ENCODE measurements at regions not wholly inside any gene's neighbourhood (a gene's known extent, or its start where the extent isn't known, plus 50 kb on each side); places are given as distances from the start of the nearest gene placed in this dataset.

- no peak for TF ChIP-seq CTCF (IDR thresholded peaks at IDR 0.05)
- intact Hi-C loops (cut with micrococcal nuclease), result no loop called here
- ATAC-seq (ENCODE audit: low read depth) (no peak), DNase-seq (no peak)
- CTCF ChIA-PET, result no interaction called here
- Mint-ChIP-seq H3K27me3 (peaks cover 9% of the 10 kb centered on the region), H3K27ac (no peak overlapping the region), H3K4me3 (no peak overlapping the region), H3K9me3 (peaks cover 5% of the 10 kb centered on the region), H3K36me3 (ENCODE audit: low read depth) (no peaks in the 10 kb centered on the region), H3K4me1 (no peaks in the 10 kb centered on the region)
- POLR2A ChIA-PET, result no interaction called here
Observed at GRCh38 chr17:73888862-73889261, 244.6 kb upstream of the SDK2 start.

GRCh38 chr17:73889439-73889838, 245.2 kb upstream of the SDK2 start:
- no peaks in the 10 kb centered on the region for H3K4me1 Mint-ChIP-seq
- CTCF ChIA-PET, result no interaction called here

GRCh38 chr17:73890831-73891405, 246.7 kb upstream of the SDK2 start:
- DNase-seq (no peak), ATAC-seq (ENCODE audit: low read depth) (no peak)
- H3K27ac Mint-ChIP-seq, result no peak overlapping the region
- intact Hi-C loops (cut with micrococcal nuclease), result no loop called here
- no peaks in the 10 kb centered on the region for H3K36me3 Mint-ChIP-seq (ENCODE audit: low read depth)
- H3K27me3 Mint-ChIP-seq, result peaks cover 17% of the 10 kb centered on the region
- TF ChIP-seq CTCF (IDR thresholded peaks at IDR 0.05), result no peak
- ChIA-PET POLR2A (interaction anchor here (0.6 kb wide), 1 partner anchor 11 kb away, joined by 3 read pairs; no protein-coding TSS in a partner anchor), CTCF (no interaction called here)
- H3K9me3 Mint-ChIP-seq, result peaks cover 5% of the 10 kb centered on the region
- no peak overlapping the region for H3K4me3 Mint-ChIP-seq
- no peaks in the 10 kb centered on the region for H3K4me1 Mint-ChIP-seq

More at GRCh38 chr17:73889439-73889838, 245.2 kb upstream of the SDK2 start:
- POLR2A ChIA-PET, result no interaction called here
- Mint-ChIP-seq H3K4me3 (no peak overlapping the region), H3K27ac (no peak overlapping the region), H3K9me3 (peaks cover 5% of the 10 kb centered on the region), H3K27me3 (peaks cover 11% of the 10 kb centered on the region), H3K36me3 (ENCODE audit: low read depth) (no peaks in the 10 kb centered on the region)
- DNase-seq, result no peak
- ATAC-seq (ENCODE audit: low read depth), result no peak
- intact Hi-C loops (cut with micrococcal nuclease), result no loop called here
- TF ChIP-seq CTCF (IDR thresholded peaks at IDR 0.05), result no peak

GRCh38 chr17:73895157-73895556, 250.9 kb upstream of the SDK2 start:
- ATAC-seq (ENCODE audit: low read depth) (no peak), DNase-seq (no peak)
- intact Hi-C loops (cut with micrococcal nuclease), result no loop called here
- CTCF ChIA-PET, result no interaction called here
- POLR2A ChIA-PET, result no interaction called here
- no peak overlapping the region for H3K27ac Mint-ChIP-seq
- no peaks in the 10 kb centered on the region for H3K36me3 Mint-ChIP-seq (ENCODE audit: low read depth)
- H3K27me3 Mint-ChIP-seq, result peaks cover 28% of the 10 kb centered on the region
- H3K4me3 Mint-ChIP-seq, result no peak overlapping the region
- no peaks in the 10 kb centered on the region for H3K4me1 Mint-ChIP-seq
- TF ChIP-seq CTCF (IDR thresholded peaks at IDR 0.05), result no peak
- H3K9me3 Mint-ChIP-seq, result peaks cover 5% of the 10 kb centered on the region

- Mint-ChIP-seq H3K4me3 (no peak overlapping the region), H3K4me1 (peaks cover 8% of the 10 kb centered on the region), H3K9me3 (peaks cover 5% of the 10 kb centered on the region), H3K36me3 (ENCODE audit: low read depth) (no peaks in the 10 kb centered on the region), H3K27me3 (peaks cover 40% of the 10 kb centered on the region), H3K27ac (no peak overlapping the region)
- CTCF ChIA-PET, result no interaction called here
- no peak for DNase-seq
- intact Hi-C loops (cut with micrococcal nuclease), result no loop called here
- no peak for ATAC-seq (ENCODE audit: low read depth)
- TF ChIP-seq CTCF (IDR thresholded peaks at IDR 0.05), result no peak
- POLR2A ChIA-PET, result no interaction called here
Observed at GRCh38 chr17:73896966-73897365, 252.7 kb upstream of the SDK2 start.
